ENCODE measurements at regions not wholly inside any gene's neighbourhood (a gene's known extent, or its start where the extent isn't known, plus 50 kb on each side); places are given as distances from the start of the nearest gene placed in this dataset.

GRCh38 chr2:12314127-12314760 is 402.5 kb upstream of the TRIB2 start:
- Histone ChIP-seq H3K27me3 (ENCODE audit: control insufficient read depth, insufficient read depth, low read length, poor library complexity, severe bottlenecking) (no peaks in the 10 kb centered on the region), H3K27ac (ENCODE audit: low read depth, low read length) (no peak overlapping the region), H3K9me3 (ENCODE audit: control insufficient read depth, low read length) (no peaks in the 10 kb centered on the region), H3K36me3 (ENCODE audit: control insufficient read depth, insufficient read depth, low read length) (no peaks in the 10 kb centered on the region), H3K4me3 (ENCODE audit: low read length) (no peak overlapping the region), H3K9ac (ENCODE audit: extremely low read depth, low read length, poor library complexity, severe bottlenecking) (no peak overlapping the region), H3K4me1 (ENCODE audit: control insufficient read depth, insufficient read depth, low read length) (no peaks in the 10 kb centered on the region)
- no peaks in the 10 kb centered on the region for H3K36me3 Mint-ChIP-seq (ENCODE audit: low read depth)
- peak; percentile 27 for TF ChIP-seq CTCF (conservative IDR thresholded peaks at IDR 0.05)
- H3K4me3 Mint-ChIP-seq = peak overlapping the region; percentile 10
- WGBS, 2 experiments (ENCODE audit: insufficient coverage in 1 of 2, insufficient read length in 1 of 2) = 84 to 90% methylated on average over 5 to 8 of the region's 8 CpGs
- H3K27ac Mint-ChIP-seq = peak overlapping the region; percentile 35
- no peaks in the 10 kb centered on the region for H3K9me3 Mint-ChIP-seq
- H3K4me1 Mint-ChIP-seq = peaks cover 11% of the 10 kb centered on the region
- no peaks in the 10 kb centered on the region for H3K27me3 Mint-ChIP-seq (ENCODE audit: insufficient read depth)
- peak; percentile 67 for DNase-seq

- peaks cover 11% of the 10 kb centered on the region for H3K4me1 Mint-ChIP-seq
- H3K4me3 ChIP-seq (ENCODE audit: low read length) = no peak overlapping the region
- H3K36me3 ChIP-seq (ENCODE audit: control insufficient read depth, insufficient read depth, low read length) = no peaks in the 10 kb centered on the region
- no peaks in the 10 kb centered on the region for H3K36me3 Mint-ChIP-seq (ENCODE audit: low read depth)
- no peaks in the 10 kb centered on the region for H3K4me1 ChIP-seq (ENCODE audit: control insufficient read depth, insufficient read depth, low read length)
- no peaks in the 10 kb centered on the region for H3K9me3 ChIP-seq (ENCODE audit: control insufficient read depth, low read length)
- DNase-seq = no peak
- H3K27ac ChIP-seq (ENCODE audit: low read depth, low read length) = no peak overlapping the region
- no peak overlapping the region for H3K4me3 Mint-ChIP-seq
- 87 to 100% methylated on average over 2 to 3 of the region's 3 CpGs for WGBS, 2 experiments (ENCODE audit: insufficient coverage in 1 of 2, insufficient read length in 1 of 2)
- H3K9me3 Mint-ChIP-seq = no peaks in the 10 kb centered on the region
- H3K27me3 Mint-ChIP-seq (ENCODE audit: insufficient read depth) = no peaks in the 10 kb centered on the region
- no peak for TF ChIP-seq CTCF (conservative IDR thresholded peaks at IDR 0.05)
- H3K27ac Mint-ChIP-seq = no peak overlapping the region
- H3K27me3 ChIP-seq (ENCODE audit: control insufficient read depth, insufficient read depth, low read length, poor library complexity, severe bottlenecking) = no peaks in the 10 kb centered on the region
- no peak overlapping the region for H3K9ac ChIP-seq (ENCODE audit: extremely low read depth, low read length, poor library complexity, severe bottlenecking)
Measured at GRCh38 chr2:12315224-12315623, 401.5 kb upstream of the TRIB2 start.

- TF ChIP-seq CTCF (conservative IDR thresholded peaks at IDR 0.05) = no peak
- Mint-ChIP-seq H3K4me1 (peaks cover 11% of the 10 kb centered on the region), H3K9me3 (no peaks in the 10 kb centered on the region), H3K4me3 (no peak overlapping the region), H3K27me3 (ENCODE audit: insufficient read depth) (no peaks in the 10 kb centered on the region), H3K36me3 (ENCODE audit: low read depth) (no peaks in the 10 kb centered on the region), H3K27ac (no peak overlapping the region)
- Histone ChIP-seq H3K27ac (ENCODE audit: low read depth, low read length) (no peak overlapping the region), H3K9me3 (ENCODE audit: control insufficient read depth, low read length) (no peaks in the 10 kb centered on the region), H3K36me3 (ENCODE audit: control insufficient read depth, insufficient read depth, low read length) (no peaks in the 10 kb centered on the region), H3K9ac (ENCODE audit: extremely low read depth, low read length, poor library complexity, severe bottlenecking) (no peak overlapping the region), H3K27me3 (ENCODE audit: control insufficient read depth, insufficient read depth, low read length, poor library complexity, severe bottlenecking) (no peaks in the 10 kb centered on the region), H3K4me1 (ENCODE audit: control insufficient read depth, insufficient read depth, low read length) (no peaks in the 10 kb centered on the region), H3K4me3 (ENCODE audit: low read length) (no peak overlapping the region)
- DNase-seq = no peak
- 60 to 88% methylated on average over 1 to 3 of the region's 3 CpGs for whole genome bisulfite sequencing, 2 experiments (ENCODE audit: insufficient coverage in 1 of 2, insufficient read length in 1 of 2)
Measured at GRCh38 chr2:12316476-12316875, 400.3 kb upstream of the TRIB2 start.

Data from endodermal cell (in vitro differentiated cells).